Type B pancreatic cell (in vitro differentiated cells): ENCODE measurements at regions not wholly inside any gene's neighbourhood (a gene's known extent, or its start where the extent isn't known, plus 50 kb on each side); places are given as distances from the start of the nearest gene placed in this dataset.

ENCODE experiments used
- DNase-seq: peaks from one replicate; pipeline ENCODE4 v3.0.0; 2021; ENCODE audit warnings: mixed read lengths; ENCODE audit not compliant: unreplicated experiment; ENCODE audit errors: extremely low spot score
- H3K27ac Mint-ChIP-seq: 2 replicates; pipeline ENCODE4 v1.8.0; 2021; ENCODE audit warnings: mild to moderate bottlenecking, mixed read lengths
- H3K27me3 Mint-ChIP-seq: 2 replicates; pipeline ENCODE4 v1.8.0; 2021; ENCODE audit warnings: mixed read lengths
- H3K36me3 Mint-ChIP-seq: 2 replicates; pipeline ENCODE4 v1.8.0; 2021; ENCODE audit warnings: mixed read lengths
- H3K4me1 Mint-ChIP-seq: one replicate; pipeline ENCODE4 v1.8.0; 2021; ENCODE audit warnings: mixed read lengths; ENCODE audit not compliant: unreplicated experiment
- H3K4me3 Mint-ChIP-seq: 2 replicates; pipeline ENCODE4 v1.8.0; 2021; ENCODE audit warnings: mild to moderate bottlenecking, mixed read lengths
- H3K9me3 Mint-ChIP-seq: 2 replicates; pipeline ENCODE4 v1.8.0; 2021; ENCODE audit warnings: mixed read lengths
- TF ChIP-seq, protein P1 (sequence below): fragments of 200-600 bp; sonication (generic); conservative IDR thresholded peaks from 2 replicates; pipeline ENCODE4 v1.5.0; 2021; ENCODE audit warnings: antibody characterized with exemption, mild to moderate bottlenecking

DNA sequence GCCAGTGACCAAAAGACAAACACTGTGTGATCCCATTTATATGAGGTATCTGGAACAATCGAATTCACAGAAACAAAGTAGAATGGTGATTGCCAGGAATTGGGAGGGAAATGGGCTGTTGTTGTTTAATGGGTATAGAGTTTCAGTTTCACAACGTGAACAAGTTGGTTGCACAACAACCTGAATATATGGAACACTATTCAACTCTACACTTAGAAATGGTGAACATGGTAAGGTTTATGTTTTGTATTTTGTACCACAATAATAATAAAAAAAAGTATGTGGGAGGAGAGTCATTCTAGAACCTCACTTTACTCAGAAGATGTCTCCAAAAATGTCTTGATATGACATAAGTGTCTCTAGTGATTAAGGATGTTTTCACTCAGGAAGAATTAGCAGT is 85.2 kb upstream of the SGCE start:
- Mint-ChIP-seq H3K4me3 (no peak overlapping the region), H3K4me1 (peaks cover 16% of the 10 kb centered on the region), H3K9me3 (no peaks in the 10 kb centered on the region), H3K27ac (no peak overlapping the region), H3K27me3 (no peaks in the 10 kb centered on the region), H3K36me3 (no peaks in the 10 kb centered on the region)
- DNase-seq = no peak
- TF ChIP-seq, protein P1, sequence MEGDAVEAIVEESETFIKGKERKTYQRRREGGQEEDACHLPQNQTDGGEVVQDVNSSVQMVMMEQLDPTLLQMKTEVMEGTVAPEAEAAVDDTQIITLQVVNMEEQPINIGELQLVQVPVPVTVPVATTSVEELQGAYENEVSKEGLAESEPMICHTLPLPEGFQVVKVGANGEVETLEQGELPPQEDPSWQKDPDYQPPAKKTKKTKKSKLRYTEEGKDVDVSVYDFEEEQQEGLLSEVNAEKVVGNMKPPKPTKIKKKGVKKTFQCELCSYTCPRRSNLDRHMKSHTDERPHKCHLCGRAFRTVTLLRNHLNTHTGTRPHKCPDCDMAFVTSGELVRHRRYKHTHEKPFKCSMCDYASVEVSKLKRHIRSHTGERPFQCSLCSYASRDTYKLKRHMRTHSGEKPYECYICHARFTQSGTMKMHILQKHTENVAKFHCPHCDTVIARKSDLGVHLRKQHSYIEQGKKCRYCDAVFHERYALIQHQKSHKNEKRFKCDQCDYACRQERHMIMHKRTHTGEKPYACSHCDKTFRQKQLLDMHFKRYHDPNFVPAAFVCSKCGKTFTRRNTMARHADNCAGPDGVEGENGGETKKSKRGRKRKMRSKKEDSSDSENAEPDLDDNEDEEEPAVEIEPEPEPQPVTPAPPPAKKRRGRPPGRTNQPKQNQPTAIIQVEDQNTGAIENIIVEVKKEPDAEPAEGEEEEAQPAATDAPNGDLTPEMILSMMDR = no peak

DNA sequence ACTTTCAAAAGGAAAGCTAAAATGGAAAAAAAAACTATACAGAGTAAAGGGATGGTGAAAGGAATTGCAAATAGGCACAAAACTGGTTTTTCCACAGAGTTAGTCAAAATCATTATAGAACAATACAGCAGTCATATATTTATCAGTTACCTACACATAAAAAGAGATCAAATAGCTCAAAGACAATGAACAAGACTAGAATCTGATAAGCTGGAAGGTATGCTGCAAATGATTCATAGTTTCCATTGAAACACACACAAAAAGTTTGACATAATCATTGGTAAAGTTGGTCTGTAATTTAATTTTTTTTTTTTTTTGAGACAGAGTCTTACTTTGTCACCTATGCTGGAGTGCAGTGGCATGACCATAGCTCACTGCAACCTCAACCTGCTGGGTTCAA is 92.4 kb upstream of the SGCE start:
- H3K27me3 Mint-ChIP-seq = no peaks in the 10 kb centered on the region
- no peak overlapping the region for H3K27ac Mint-ChIP-seq
- TF ChIP-seq, protein P1 = no peak
- DNase-seq = no peak
- H3K4me3 Mint-ChIP-seq = no peak overlapping the region
- no peaks in the 10 kb centered on the region for H3K36me3 Mint-ChIP-seq
- peaks cover 18% of the 10 kb centered on the region for H3K4me1 Mint-ChIP-seq
- no peaks in the 10 kb centered on the region for H3K9me3 Mint-ChIP-seq

DNA sequence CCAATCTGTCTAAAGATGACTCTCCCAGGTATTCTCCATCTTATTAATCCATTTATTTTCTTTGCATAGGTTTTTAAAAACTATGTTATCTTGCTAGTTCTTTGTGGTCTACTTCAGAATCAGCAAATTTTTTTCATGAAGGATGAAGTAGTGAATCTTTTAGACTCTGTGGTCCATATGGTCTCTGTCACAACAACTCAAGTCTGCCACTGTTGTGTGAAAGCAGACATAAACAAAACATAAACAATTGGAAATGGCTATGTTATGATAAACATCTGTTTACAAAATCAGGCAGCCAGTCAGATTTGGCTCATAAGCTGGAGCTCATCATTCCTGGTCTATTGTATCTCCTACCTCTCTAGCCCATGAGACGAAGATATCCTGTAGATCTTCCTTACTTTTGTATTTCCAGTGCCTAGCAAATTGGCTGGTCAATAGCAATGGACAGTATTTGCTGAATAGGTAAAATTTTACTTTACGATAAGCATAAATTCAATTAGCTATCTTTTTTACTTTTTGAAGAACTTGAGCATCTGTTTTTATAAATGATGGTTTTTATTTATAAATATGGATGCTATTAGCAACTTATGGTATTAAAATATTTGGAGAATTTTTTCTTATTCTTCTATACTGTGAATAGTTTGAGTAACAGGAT is 104.6 kb upstream of the SGCE start:
- Mint-ChIP-seq H3K9me3 (peaks cover 13% of the 10 kb centered on the region), H3K4me1 (peaks cover 9% of the 10 kb centered on the region), H3K4me3 (no peak overlapping the region), H3K27ac (no peak overlapping the region), H3K36me3 (peaks cover 4% of the 10 kb centered on the region), H3K27me3 (no peaks in the 10 kb centered on the region)
- TF ChIP-seq, protein P1 = no peak
- DNase-seq = no peak

DNA sequence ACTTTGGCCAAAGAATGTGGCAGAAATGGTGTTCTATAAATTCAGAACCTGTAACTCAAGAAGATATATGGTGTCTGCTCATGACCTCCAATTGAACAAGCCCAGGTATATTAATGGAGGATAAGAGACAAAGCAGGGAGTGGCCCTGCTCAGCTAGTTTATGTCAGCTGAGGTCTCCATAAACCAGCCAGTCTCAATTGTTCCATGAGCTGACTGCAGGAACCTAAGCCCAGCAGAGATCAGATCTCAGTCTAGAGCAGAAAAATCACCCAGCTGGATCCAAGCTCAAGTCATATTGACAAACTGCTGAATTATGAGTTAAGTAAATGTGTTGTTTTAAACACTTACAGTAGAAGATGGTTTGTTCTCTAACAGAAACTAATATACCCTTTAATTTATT is 105.5 kb upstream of the SGCE start:
- Mint-ChIP-seq H3K4me3 (peak overlapping the region; percentile 62), H3K36me3 (peaks cover 4% of the 10 kb centered on the region), H3K27me3 (no peaks in the 10 kb centered on the region), H3K27ac (peak overlapping the region; percentile 91), H3K9me3 (peaks cover 12% of the 10 kb centered on the region), H3K4me1 (peaks cover 9% of the 10 kb centered on the region)
- DNase-seq = no peak
- TF ChIP-seq, protein P1 = no peak

DNA sequence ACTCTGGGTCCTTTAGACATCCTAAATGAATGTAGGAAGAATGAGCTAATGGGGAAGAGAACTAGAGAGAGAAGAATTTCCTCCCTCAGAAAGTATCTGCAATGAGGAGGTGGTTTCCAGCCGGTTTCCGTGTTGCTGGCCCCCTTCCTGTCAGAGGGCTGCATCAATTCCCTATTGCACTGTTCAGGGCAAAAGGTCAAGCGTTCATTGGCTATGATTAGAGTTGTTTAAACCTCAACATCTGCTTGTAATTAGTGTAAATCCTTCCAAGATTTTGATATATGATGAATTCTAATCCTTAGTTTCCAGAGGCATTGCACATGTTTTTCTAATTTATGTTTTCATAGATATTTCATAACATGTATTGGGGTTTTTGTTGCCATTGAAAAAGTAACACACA is 107.3 kb upstream of the SGCE start:
- Mint-ChIP-seq H3K9me3 (peaks cover 12% of the 10 kb centered on the region), H3K27ac (peak overlapping the region; percentile 9), H3K4me1 (peaks cover 9% of the 10 kb centered on the region), H3K27me3 (no peaks in the 10 kb centered on the region), H3K36me3 (peaks cover 3% of the 10 kb centered on the region), H3K4me3 (peak overlapping the region; percentile 30)
- TF ChIP-seq, protein P1 = no peak
- DNase-seq = no peak

DNA sequence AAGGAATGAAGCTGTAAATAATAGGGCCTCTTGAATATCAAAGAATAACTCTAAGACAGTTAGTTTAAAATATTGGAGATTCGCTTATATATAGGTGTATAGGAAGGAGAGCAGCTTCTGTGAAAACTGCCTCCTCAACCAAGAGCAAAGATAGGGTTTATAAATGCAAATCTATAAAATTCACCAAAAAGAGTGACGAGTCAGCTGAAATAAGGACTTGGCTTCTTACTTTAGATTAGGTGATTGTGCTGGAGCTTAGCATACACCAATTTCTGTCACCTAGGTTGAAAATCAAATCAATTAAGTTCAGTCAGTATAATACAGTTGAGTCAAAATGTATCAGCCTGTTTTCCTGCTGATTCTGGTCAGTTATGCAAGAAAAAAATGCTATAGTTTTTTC is 113.8 kb upstream of the SGCE start:
- Mint-ChIP-seq H3K27ac (no peak overlapping the region), H3K27me3 (no peaks in the 10 kb centered on the region), H3K4me1 (no peaks in the 10 kb centered on the region), H3K36me3 (no peaks in the 10 kb centered on the region), H3K4me3 (no peak overlapping the region), H3K9me3 (peaks cover 15% of the 10 kb centered on the region)
- TF ChIP-seq, protein P1 = no peak
- DNase-seq = no peak
